HG02571 (cell line): ENCODE measurements at regions not wholly inside any gene's neighbourhood (a gene's known extent, or its start where the extent isn't known, plus 50 kb on each side); places are given as distances from the start of the nearest gene placed in this dataset.

Source experiments
- ATAC-seq: cut with Tn5 transposase; IDR thresholded peaks from one replicate; pipeline ENCODE4 v1.9.1; 2021; ENCODE audit warnings: mild to moderate bottlenecking, moderate library complexity; ENCODE audit not compliant: unreplicated experiment

- no peak for ATAC-seq
Observed at GRCh38 chr5:66459728-66460127, 136.5 kb upstream of the MAST4 start.

- ATAC-seq: no peak
Observed at GRCh38 chr5:66467564-66467963, 128.6 kb upstream of the MAST4 start.

GRCh38 chr5:66469684-66470083 is 126.5 kb upstream of the MAST4 start:
- ATAC-seq: no peak

GRCh38 chr5:66472010-66472409 is 124.2 kb upstream of the MAST4 start:
- no peak for ATAC-seq

- no peak for ATAC-seq
Observed at GRCh38 chr5:66475731-66476130, 120.5 kb upstream of the MAST4 start.

GRCh38 chr5:66477596-66477995 is 118.6 kb upstream of the MAST4 start:
- ATAC-seq: no peak

- ATAC-seq: no peak
Observed at GRCh38 chr5:66494437-66494836, 101.8 kb upstream of the MAST4 start.

- ATAC-seq: no peak
Observed at GRCh38 chr5:66498791-66499207, 97.4 kb upstream of the MAST4 start.

- no peak for ATAC-seq
Observed at GRCh38 chr5:66503203-66503789, 92.9 kb upstream of the MAST4 start.

GRCh38 chr5:66507106-66507505 is 89.1 kb upstream of the MAST4 start:
- no peak for ATAC-seq

GRCh38 chr5:66511491-66511890 is 84.7 kb upstream of the MAST4 start:
- no peak for ATAC-seq

- no peak for ATAC-seq
Observed at GRCh38 chr5:66513130-66513529, 83.1 kb upstream of the MAST4 start.

- ATAC-seq: no peak
Observed at GRCh38 chr5:66515209-66515608, 81.0 kb upstream of the MAST4 start.

GRCh38 chr5:66516550-66516949 is 79.6 kb upstream of the MAST4 start:
- no peak for ATAC-seq

- ATAC-seq: no peak
Observed at GRCh38 chr5:66517351-66517750, 78.8 kb upstream of the MAST4 start.

- no peak for ATAC-seq
Observed at GRCh38 chr5:66518052-66518451, 78.1 kb upstream of the MAST4 start.

- ATAC-seq: no peak
Observed at GRCh38 chr5:66518753-66519152, 77.4 kb upstream of the MAST4 start.

GRCh38 chr5:66519626-66520025 is 76.6 kb upstream of the MAST4 start:
- no peak for ATAC-seq

GRCh38 chr5:66520854-66521253 is 75.3 kb upstream of the MAST4 start:
- ATAC-seq: no peak

GRCh38 chr5:66527478-66528035 is 68.6 kb upstream of the MAST4 start:
- ATAC-seq: no peak

GRCh38 chr5:66529182-66529581 is 67.0 kb upstream of the MAST4 start:
- no peak for ATAC-seq

- ATAC-seq: no peak
Observed at GRCh38 chr5:66529704-66530103, 66.5 kb upstream of the MAST4 start.

GRCh38 chr5:66538126-66538525 is 58.1 kb upstream of the MAST4 start:
- no peak for ATAC-seq
